Renal cortex interstitium (tissue), 11 donors: ENCODE measurements at regions not wholly inside any gene's neighbourhood (a gene's known extent, or its start where the extent isn't known, plus 50 kb on each side); places are given as distances from the start of the nearest gene placed in this dataset.
"Not testable (repeated sequence)": the region's sequence is repeated elsewhere in the genome, so short reads cannot be mapped to it uniquely, and the experiment has no call there.

ENCODE experiments used
- DNase-seq, 11 donors: peaks; one replicate each; pipeline ENCODE4 v3.0.0-alpha.2; 2013; ENCODE audit warnings: low read depth in 9 of 11, low spot score in 4 of 11; ENCODE audit errors: extremely low read depth in 1 of 11

GRCh38 chrX:1026263-1027015, 186.0 kb downstream of the CRLF2 start:
- no peak for DNase-seq

GRCh38 chrX:1025413-1025812, 187.0 kb downstream of the CRLF2 start:
- no peak for DNase-seq

- DNase-seq, result no peak
Measured at GRCh38 chrX:1023676-1024075, 188.8 kb downstream of the CRLF2 start.

GRCh38 chrX:1021314-1021993, 191.0 kb downstream of the CRLF2 start:
- DNase-seq, result not testable (repeated sequence)

GRCh38 chrX:1020634-1021166, 191.7 kb downstream of the CRLF2 start:
- DNase-seq, result no peak

GRCh38 chrX:1016926-1017325, 195.5 kb downstream of the CRLF2 start:
- DNase-seq, result not testable (repeated sequence)

GRCh38 chrX:1016281-1016680, 196.2 kb downstream of the CRLF2 start:
- not testable (repeated sequence) for DNase-seq

GRCh38 chrX:1012678-1013300, 199.7 kb downstream of the CRLF2 start:
- DNase-seq, result no peak

- no peak for DNase-seq
Measured at GRCh38 chrX:1011691-1012283, 200.7 kb downstream of the CRLF2 start.

- DNase-seq, result no peak
Measured at GRCh38 chrX:1009771-1010170, 202.7 kb downstream of the CRLF2 start.

- DNase-seq, result no peak
Measured at GRCh38 chrX:1006156-1006730, 206.2 kb downstream of the CRLF2 start.

- DNase-seq, result no peak
Measured at GRCh38 chrX:1002611-1003010, 209.8 kb downstream of the CRLF2 start.

GRCh38 chrX:997631-998137, 214.8 kb downstream of the CRLF2 start:
- no peak for DNase-seq

GRCh38 chrX:994780-995179, 217.7 kb downstream of the CRLF2 start:
- DNase-seq, result no peak

GRCh38 chrX:989959-990510, 222.4 kb downstream of the CRLF2 start:
- peak in 10 of 11 donors; percentile 20 to 97 (median 82) for DNase-seq

- not testable (repeated sequence) for DNase-seq
Measured at GRCh38 chrX:988530-988929, 223.9 kb downstream of the CRLF2 start.

- no peak for DNase-seq
Measured at GRCh38 chrX:981791-982626, 230.4 kb downstream of the CRLF2 start.
